Gastroesophageal sphincter (tissue), 4 donors: ENCODE measurements at regions not wholly inside any gene's neighbourhood (a gene's known extent, or its start where the extent isn't known, plus 50 kb on each side); places are given as distances from the start of the nearest gene placed in this dataset.

Source experiments
- ATAC-seq: fragments of 150-250 bp; one replicate; pipeline ENCODE4 v1.9.1; 2016; ENCODE audit warnings: mild to moderate bottlenecking, moderate library complexity
- H3K27ac ChIP-seq, 4 donors: fragments of 200-600 bp; sonication (generic) in 3 of 4; 1 replicate in 3 of 4; 2 replicates in 1 of 4; pipeline ENCODE4 v1.5.1; 2016 to 2019
- H3K27me3 ChIP-seq: fragments of 200-600 bp; sonication (generic); one replicate; pipeline ENCODE4 v1.5.1; 2019
- H3K36me3 ChIP-seq, 2 donors: fragments of 200-600 bp; sonication (generic); one replicate each; pipeline ENCODE4 v1.5.1; 2019; ENCODE audit warnings: control low read depth in 1 of 2
- H3K4me1 ChIP-seq, 3 donors: fragments of 200-600 bp; sonication (generic); 1 replicate in 2 of 3; 2 replicates in 1 of 3; pipeline ENCODE4 v1.5.1; 2016 to 2019; ENCODE audit warnings: control low read depth in 2 of 3
- H3K4me3 ChIP-seq, 2 donors: fragments of 200-600 bp; sonication (generic); one replicate each; pipeline ENCODE4 v1.5.1; 2019; ENCODE audit warnings: mild to moderate bottlenecking in 1 of 2, moderate library complexity in 1 of 2
- H3K9me3 ChIP-seq, 3 donors: fragments of 200-600 bp; sonication (generic); one replicate each; pipeline ENCODE4 v1.5.1; 2017 to 2019; ENCODE audit warnings: control low read depth in 2 of 3
- EP300 ChIP-seq: sonication (generic); formaldehyde crosslinking; IDR thresholded peaks from one replicate; pipeline ENCODE4 v1.6.1; 2017; ENCODE audit warnings: antibody characterized with exemption, mild to moderate bottlenecking
- POLR2A ChIP-seq, 2 donors: fragments of 450-650 bp; IDR thresholded peaks; one replicate each; pipeline ENCODE4 v1.6.1; 2017; ENCODE audit warnings: antibody characterized with exemption in 2 of 2, mild to moderate bottlenecking in 2 of 2, moderate library complexity in 1 of 2
- POLR2AphosphoS5 ChIP-seq: sonication (generic); formaldehyde crosslinking; IDR thresholded peaks from one replicate; pipeline ENCODE4 v1.6.1; 2017; ENCODE audit warnings: antibody characterized with exemption
- WGBS, 2 donors: methylation state at CpG; one replicate each; pipeline ENCODE4 v1.1.5; 2018; ENCODE audit warnings: low coverage in 1 of 2; 5-methylcytosine and 5-hydroxymethylcytosine counted together
- TF ChIP-seq, protein P1 (sequence below), 4 experiments: fragments of 200-600 bp in 2 of 4; fragments of 450-650 bp in 2 of 4; sonication (generic) in 1 of 4; IDR thresholded peaks; one replicate each; pipeline ENCODE4 v1.5.1; 2017 to 2019; ENCODE audit warnings: antibody characterized with exemption in 4 of 4, mild to moderate bottlenecking in 2 of 4, moderate library complexity in 2 of 4

DNA sequence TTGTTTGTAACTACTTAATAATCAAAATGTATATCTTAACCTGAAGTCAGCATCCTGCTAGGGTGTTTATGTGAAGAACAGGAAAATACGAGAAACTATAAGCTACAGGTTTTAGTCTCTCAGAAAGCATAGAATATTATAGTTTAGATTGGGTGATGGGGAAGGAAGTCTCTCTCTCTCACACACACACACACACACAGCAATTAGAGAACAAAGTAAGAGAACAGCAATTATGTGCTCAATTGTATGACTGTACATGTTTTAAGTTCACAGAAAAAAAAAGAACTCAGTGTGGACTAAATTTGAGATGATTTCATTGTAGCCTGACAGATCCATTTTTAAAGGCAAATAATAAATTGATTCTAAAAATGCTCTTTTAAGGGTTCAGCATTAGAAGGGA is 94.3 kb upstream of the ZNF516 start:
- Histone ChIP-seq H3K4me3 (peak overlapping the region in 1 of 2 donors; percentile 38), H3K9me3 (no peaks in the 10 kb centered on the region), H3K27ac (no peak overlapping the region), H3K27me3 (peaks cover 20% of the 10 kb centered on the region), H3K4me1 (peaks cover 0 to 12% (median 0%) of the 10 kb centered on the region in 3 donors), H3K36me3 (no peaks in the 10 kb centered on the region)
- ATAC-seq: no peak
- WGBS, 2 donors: 27 to 67% methylated on average over 1 of the region's 1 CpG
- TF ChIP-seq POLR2AphosphoS5 (no peak), POLR2A (IDR thresholded peaks at IDR 0.05) (no peak), EP300 (no peak)
- TF ChIP-seq, protein P1, sequence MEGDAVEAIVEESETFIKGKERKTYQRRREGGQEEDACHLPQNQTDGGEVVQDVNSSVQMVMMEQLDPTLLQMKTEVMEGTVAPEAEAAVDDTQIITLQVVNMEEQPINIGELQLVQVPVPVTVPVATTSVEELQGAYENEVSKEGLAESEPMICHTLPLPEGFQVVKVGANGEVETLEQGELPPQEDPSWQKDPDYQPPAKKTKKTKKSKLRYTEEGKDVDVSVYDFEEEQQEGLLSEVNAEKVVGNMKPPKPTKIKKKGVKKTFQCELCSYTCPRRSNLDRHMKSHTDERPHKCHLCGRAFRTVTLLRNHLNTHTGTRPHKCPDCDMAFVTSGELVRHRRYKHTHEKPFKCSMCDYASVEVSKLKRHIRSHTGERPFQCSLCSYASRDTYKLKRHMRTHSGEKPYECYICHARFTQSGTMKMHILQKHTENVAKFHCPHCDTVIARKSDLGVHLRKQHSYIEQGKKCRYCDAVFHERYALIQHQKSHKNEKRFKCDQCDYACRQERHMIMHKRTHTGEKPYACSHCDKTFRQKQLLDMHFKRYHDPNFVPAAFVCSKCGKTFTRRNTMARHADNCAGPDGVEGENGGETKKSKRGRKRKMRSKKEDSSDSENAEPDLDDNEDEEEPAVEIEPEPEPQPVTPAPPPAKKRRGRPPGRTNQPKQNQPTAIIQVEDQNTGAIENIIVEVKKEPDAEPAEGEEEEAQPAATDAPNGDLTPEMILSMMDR (IDR thresholded peaks at IDR 0.05): no peak

DNA sequence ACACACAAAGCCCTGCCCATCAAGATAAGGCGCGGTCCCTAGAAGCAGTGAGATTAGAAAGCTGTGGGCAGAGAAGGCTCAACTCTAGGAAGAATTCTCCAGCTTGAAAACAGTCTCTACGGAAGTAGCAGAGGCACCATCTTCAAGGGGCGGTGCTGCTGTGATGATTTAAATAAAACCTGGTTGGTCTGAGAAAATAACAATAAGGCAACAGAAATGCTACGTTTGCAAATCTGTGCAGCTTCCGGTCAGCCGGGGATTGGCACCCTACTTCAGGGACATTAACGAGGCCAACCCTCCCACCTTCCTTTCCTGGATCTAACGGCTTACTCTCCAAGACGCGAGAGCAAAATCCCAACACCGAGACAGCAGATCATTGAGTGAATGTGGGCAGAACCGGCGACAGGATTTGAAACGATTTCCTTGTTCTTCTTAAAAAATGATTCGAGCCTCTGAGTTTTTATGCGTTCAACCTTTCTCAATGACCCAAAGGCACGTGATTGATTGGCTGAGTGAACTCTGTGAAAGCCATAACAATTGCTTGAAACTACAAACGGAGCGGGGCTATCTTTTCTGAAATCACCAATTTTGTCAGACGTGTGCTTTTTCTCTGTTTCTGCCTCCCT is 93.7 kb upstream of the ZNF516 start:
- no peaks in the 10 kb centered on the region for H3K36me3 ChIP-seq
- ATAC-seq: no peak
- peak overlapping the region; percentile 22 to 38 for H3K4me3 ChIP-seq
- H3K4me1 ChIP-seq: peaks cover 0 to 12% (median 0%) of the 10 kb centered on the region in 3 donors
- WGBS, 2 donors: 6 to 25% methylated on average over 13 to 20 of the region's 21 CpGs
- TF ChIP-seq EP300: no peak
- no peak for TF ChIP-seq POLR2A (IDR thresholded peaks at IDR 0.05)
- TF ChIP-seq POLR2AphosphoS5: no peak
- TF ChIP-seq, protein P1 (IDR thresholded peaks at IDR 0.05): no peak
- peaks cover 20% of the 10 kb centered on the region for H3K27me3 ChIP-seq
- no peaks in the 10 kb centered on the region for H3K9me3 ChIP-seq
- no peak overlapping the region for H3K27ac ChIP-seq

DNA sequence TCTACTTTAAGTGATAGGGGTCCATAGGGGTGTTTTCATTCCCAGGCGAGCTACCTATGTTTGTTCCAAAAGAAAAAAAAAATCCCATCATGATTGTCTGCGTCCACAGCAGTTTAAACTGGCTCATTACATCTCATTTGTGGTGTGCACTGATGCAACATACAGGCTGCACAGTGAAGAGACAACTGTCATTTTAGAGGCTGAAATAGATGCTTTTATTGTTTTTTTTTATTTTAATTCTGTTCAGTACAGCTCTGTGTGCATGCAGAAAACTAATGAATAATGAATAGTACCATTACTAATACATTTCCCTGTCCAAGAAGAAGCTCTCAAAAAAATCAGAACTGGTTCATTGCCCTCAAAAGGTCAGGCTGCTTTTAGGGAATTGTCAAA is 92.8 kb upstream of the ZNF516 start:
- no peak for TF ChIP-seq POLR2A (IDR thresholded peaks at IDR 0.05)
- TF ChIP-seq, protein P1 (IDR thresholded peaks at IDR 0.05): no peak
- no peak for TF ChIP-seq POLR2AphosphoS5
- no peak for TF ChIP-seq EP300
- no peak for ATAC-seq
- Histone ChIP-seq H3K27ac (no peak overlapping the region), H3K36me3 (no peaks in the 10 kb centered on the region), H3K4me1 (peaks cover 0 to 12% (median 0%) of the 10 kb centered on the region in 3 donors), H3K4me3 (no peak overlapping the region), H3K9me3 (no peaks in the 10 kb centered on the region), H3K27me3 (peaks cover 15% of the 10 kb centered on the region)
- 92 to 95% methylated on average over 2 of the region's 2 CpGs for WGBS, 2 donors

DNA sequence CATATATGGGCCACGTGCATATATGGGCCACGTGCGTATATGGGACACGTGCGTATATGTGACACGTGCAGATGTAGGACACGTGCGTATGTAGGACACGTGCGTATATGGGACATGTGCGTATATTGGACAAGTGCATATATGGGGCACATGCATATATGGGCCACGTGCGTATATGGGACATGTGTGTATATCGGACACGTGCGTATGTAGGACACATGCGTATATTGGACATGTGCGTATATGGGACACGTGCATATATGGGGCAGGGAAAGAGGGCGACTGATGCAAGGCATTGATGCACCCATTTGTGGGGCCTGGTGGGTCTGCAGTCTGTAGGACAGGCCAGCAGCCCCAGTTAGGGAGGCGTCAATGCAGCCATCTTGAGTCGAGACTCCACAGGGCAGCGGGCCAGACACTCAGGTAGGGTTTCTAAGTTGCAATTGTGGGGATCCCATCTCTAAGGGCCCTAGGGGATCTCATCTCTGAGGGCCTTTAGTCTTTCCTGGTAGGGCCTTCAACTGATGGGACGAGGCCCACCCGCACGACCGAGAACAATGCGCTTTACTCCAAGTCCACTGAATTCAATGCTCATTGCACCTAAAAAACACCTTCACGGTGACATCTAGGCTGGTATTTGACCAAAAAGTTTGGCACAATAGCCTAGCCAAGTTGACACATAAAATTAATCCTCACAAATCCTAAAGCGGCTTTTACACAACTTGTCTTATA is 92.3 kb upstream of the ZNF516 start:
- H3K4me3 ChIP-seq: no peak overlapping the region
- TF ChIP-seq POLR2A (IDR thresholded peaks at IDR 0.05) (no peak), EP300 (no peak), POLR2AphosphoS5 (no peak)
- TF ChIP-seq, protein P1 (IDR thresholded peaks at IDR 0.05): no peak
- no peak for ATAC-seq
- 90 to 95% methylated on average over 28 of the region's 30 CpGs for WGBS, 2 donors
- no peak overlapping the region for H3K27ac ChIP-seq
- H3K36me3 ChIP-seq: no peaks in the 10 kb centered on the region
- H3K27me3 ChIP-seq: peaks cover 11% of the 10 kb centered on the region
- H3K9me3 ChIP-seq: no peaks in the 10 kb centered on the region
- peaks cover 0 to 12% (median 0%) of the 10 kb centered on the region in 3 donors for H3K4me1 ChIP-seq
